K562 (cell line): ENCODE measurements at regions not wholly inside any gene's neighbourhood (a gene's known extent, or its start where the extent isn't known, plus 50 kb on each side); places are given as distances from the start of the nearest gene placed in this dataset.

Source experiments
- ATAC-seq: fragments of 200-7000 bp; cut with Tn5 transposase; 3 replicates; pipeline ENCODE4 v1.9.1; 2020; ENCODE audit warnings: moderate library complexity
- BruUV-seq: library from RNA; stranded (reverse); fragments of 400-500 nt; replicated peaks from 2 replicates; lab custom pipeline; 2021; lab: Mats Ljungman, UMichigan
- CTCF ChIA-PET: fragments of 300-600 bp; formaldehyde crosslinking; extraction: SDS; loops from one replicate; lab custom pipeline; 2021; ENCODE audit warnings: low intra/inter-chr PET ratio; lab: Yijun Ruan, JAX
- POLR2A ChIA-PET: fragments of 300-600, 350-650 bp; sonication (Branson Sonifier 250); formaldehyde crosslinking; extraction: SDS; loops from one replicate; lab custom pipeline; 2021; ENCODE audit warnings: antibody characterized with exemption, inconsistent platforms; lab: Yijun Ruan, JAX
- DNase-seq, 4 experiments: peaks; one replicate each; pipeline versions ENCODE4 v3.0.0 to v3.0.0-alpha.2; 2011 to 2018; ENCODE audit warnings: low spot score in 3 of 4, mixed read lengths in 3 of 4; ENCODE audit errors: extremely low read depth in 1 of 4
- FAIRE-seq: peaks from 2 replicates; lab custom pipeline; 2011; peaks lifted over from hg19 to GRCh38; lab: Jason Lieb, UNC
- H2AFZ ChIP-seq: 2 replicates; pipeline ENCODE4 v1.6.0; 2011; ENCODE audit warnings: low read depth, low read length, control low read depth, inconsistent platforms
- H3K27ac ChIP-seq: fragments of 200-600 bp; 3 replicates; pipeline ENCODE4 v1.8.0; 2011; ENCODE audit warnings: low read depth, mild to moderate bottlenecking, control low read depth, inconsistent platforms, low read length, moderate library complexity, mixed read lengths; ENCODE audit errors: extremely low read depth
- H3K27me3 ChIP-seq, 2 experiments: fragments of 300-600 bp in 1 of 2; 2 replicates in 1 of 2; 3 replicates in 1 of 2; pipeline versions ENCODE4 v1.6.0 to v1.8.0; 2011; ENCODE audit warnings: inconsistent platforms in 2 of 2, low read length in 2 of 2, mild to moderate bottlenecking in 1 of 2, mixed read lengths in 1 of 2, moderate library complexity in 1 of 2; ENCODE audit not compliant: control insufficient read depth in 2 of 2, insufficient read depth in 2 of 2
- H3K36me3 ChIP-seq: fragments of 300-600 bp; 3 replicates; pipeline ENCODE4 v1.8.0; 2011; ENCODE audit warnings: mild to moderate bottlenecking, low read length, inconsistent platforms; ENCODE audit not compliant: control insufficient read depth, insufficient read depth
- H3K4me1 ChIP-seq, 2 experiments: fragments of 200-600 bp in 1 of 2; replicated peaks in 1 of 2; 2 replicates in 1 of 2; 3 replicates in 1 of 2; pipeline versions ENCODE4 v1.5.1 to v1.8.0; 2011; ENCODE audit warnings: inconsistent platforms in 2 of 2, low read length in 2 of 2, mild to moderate bottlenecking in 1 of 2, mixed read lengths in 1 of 2, moderate library complexity in 1 of 2; ENCODE audit not compliant: control insufficient read depth in 2 of 2, insufficient read depth in 2 of 2
- H3K4me2 ChIP-seq: 2 replicates; pipeline ENCODE4 v1.6.1; 2011; ENCODE audit warnings: low read length, control low read depth, inconsistent platforms, mixed read lengths; ENCODE audit not compliant: insufficient read depth
- H3K4me3 ChIP-seq: fragments of 200-600 bp; sonication (generic), shearing (Covaris generic); 2 replicates; pipeline ENCODE4 v1.5.1; 2016; ENCODE audit warnings: control low read depth, inconsistent platforms
- H3K79me2 ChIP-seq: fragments of 200-600 bp; 3 replicates; pipeline ENCODE4 v1.8.0; 2011; ENCODE audit warnings: low read length, inconsistent platforms; ENCODE audit not compliant: control insufficient read depth, insufficient read depth
- H3K9ac ChIP-seq, 2 experiments: 2 replicates each; pipeline versions ENCODE4 v1.6.0 to v1.6.1; 2011; ENCODE audit warnings: low read depth in 2 of 2, low read length in 2 of 2, control low read depth in 1 of 2, inconsistent platforms in 1 of 2, mild to moderate bottlenecking in 1 of 2, mixed read lengths in 1 of 2; ENCODE audit not compliant: insufficient read depth in 1 of 2
- H3K9me1 ChIP-seq: one replicate; pipeline ENCODE4 v1.6.0; 2011; ENCODE audit warnings: inconsistent platforms, mild to moderate bottlenecking, low read length, moderate library complexity; ENCODE audit not compliant: control insufficient read depth, insufficient read depth
- H3K9me3 ChIP-seq: replicated peaks from 2 replicates; pipeline ENCODE4 v1.5.1; 2011; ENCODE audit warnings: low read depth, low read length, inconsistent platforms; ENCODE audit not compliant: control insufficient read depth, insufficient read depth
- H4K20me1 ChIP-seq: replicated peaks from 2 replicates; pipeline ENCODE4 v1.6.1; 2011; ENCODE audit warnings: low read length, inconsistent platforms, mixed read lengths; ENCODE audit not compliant: control insufficient read depth, insufficient read depth
- CBX1 ChIP-seq: sonication (generic); IDR thresholded peaks from 2 replicates; pipeline ENCODE4 v1.6.1; 2016; ENCODE audit warnings: antibody characterized with exemption, low read depth, mild to moderate bottlenecking
- COPS2 ChIP-seq: fragments of 450-650 bp; conservative IDR thresholded peaks from 2 replicates; pipeline ENCODE4 v1.6.1; 2016; ENCODE audit warnings: mild to moderate bottlenecking, moderate library complexity
- RHOXF2B ChIP-seq: fragments of 250-450 bp; sonication (Bioruptor Pico); conservative IDR thresholded peaks from 2 replicates; pipeline ENCODE4 v1.5.1; 2021
- SETDB1 ChIP-seq: IDR thresholded peaks from one replicate; pipeline ENCODE4 v1.6.1; 2012; ENCODE audit warnings: low read length, control low read depth, inconsistent platforms
- TAF15 ChIP-seq: fragments of 200-400 bp; formaldehyde crosslinking; IDR thresholded peaks from 2 replicates; pipeline ENCODE4 v1.6.1; 2017; ENCODE audit warnings: mild to moderate bottlenecking, low read depth, low read length, moderate library complexity
- ZNF280A ChIP-seq: fragments of 450-650 bp; IDR thresholded peaks from 2 replicates; pipeline ENCODE4 v1.6.1; 2018; ENCODE audit warnings: mild to moderate bottlenecking, low read depth; ENCODE audit not compliant: partially characterized antibody
- ZNF830 ChIP-seq: fragments of 250-450 bp; sonication (Bioruptor Pico); IDR thresholded peaks from 2 replicates; pipeline ENCODE4 v1.5.0; 2021; ENCODE audit warnings: mild to moderate bottlenecking
- WGBS: fragments of 100-300 bp; shearing (Covaris generic); methylation state at CpG from one replicate; pipeline ENCODE4 v1.1.6; 2016; ENCODE audit warnings: low coverage, mixed read lengths; ENCODE audit not compliant: insufficient coverage; ENCODE audit errors: missing lambda C conversion rate; 5-methylcytosine and 5-hydroxymethylcytosine counted together
- in situ Hi-C: fragments of 300-500 bp; cut with MboI; formaldehyde crosslinking; loops from 4 replicates; pipeline ENCODE4 v1.15.0; 2018; ENCODE audit warnings: inconsistent platforms, mixed read lengths
- intact Hi-C: fragments of 100-400 bp; cut with micrococcal nuclease; formaldehyde crosslinking; loops from 2 replicates; pipeline ENCODE4 v1.14.2; 2022
- TF ChIP-seq, protein P1 (sequence below): fragments of 250-450 bp; sonication (Bioruptor Pico); IDR thresholded peaks from 2 replicates; pipeline ENCODE4 v1.4.0; 2020; ENCODE audit warnings: mild to moderate bottlenecking, moderate library complexity, borderline replicate concordance
- TF ChIP-seq, protein P2 (sequence below): fragments of 450-650 bp; formaldehyde crosslinking; IDR thresholded peaks from 2 replicates; pipeline ENCODE4 v1.4.0; 2020; ENCODE audit warnings: mild to moderate bottlenecking, mixed read lengths

DNA sequence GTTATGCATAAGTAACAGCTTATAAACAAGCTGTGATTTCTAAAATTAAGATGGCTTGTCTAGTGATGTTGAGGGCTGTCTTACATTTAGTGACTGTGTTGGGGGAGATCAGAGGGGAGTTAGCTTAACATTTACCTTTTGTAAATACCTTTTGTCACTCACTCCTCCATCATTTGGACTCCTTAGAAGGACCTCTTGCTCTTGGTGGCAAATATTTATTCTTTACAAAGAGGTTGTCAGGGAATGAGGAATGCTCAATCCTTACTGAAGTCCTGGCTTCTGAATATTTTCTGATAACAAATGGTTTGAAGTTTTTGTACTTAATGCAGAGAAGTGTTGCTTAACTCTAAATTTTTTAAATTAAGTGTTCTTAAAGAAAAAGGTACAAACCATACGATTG, 438.8 kb upstream of the FAM98A start:
- Histone ChIP-seq H3K27ac (no peak overlapping the region), H2AFZ (no peak overlapping the region), H3K4me2 (no peak overlapping the region), H3K27me3 (no peaks in the 10 kb centered on the region), H3K4me3 (no peak overlapping the region), H3K9me1 (no peaks in the 10 kb centered on the region), H4K20me1 (no peaks in the 10 kb centered on the region), H3K36me3 (no peaks in the 10 kb centered on the region), H3K4me1 (no peaks in the 10 kb centered on the region), H3K79me2 (no peaks in the 10 kb centered on the region), H3K9ac (no peak overlapping the region), H3K9me3 (no peaks in the 10 kb centered on the region)
- no peak for FAIRE-seq
- no TSS peak for BruUV-seq
- ATAC-seq: no peak
- no peak for DNase-seq
- CTCF ChIA-PET: no interaction called here
- intact Hi-C loops (no loop called here), in situ Hi-C loops (no loop called here)
- WGBS: 0% methylated on average over 1 of the region's 1 CpG
- TF ChIP-seq, protein P1, sequence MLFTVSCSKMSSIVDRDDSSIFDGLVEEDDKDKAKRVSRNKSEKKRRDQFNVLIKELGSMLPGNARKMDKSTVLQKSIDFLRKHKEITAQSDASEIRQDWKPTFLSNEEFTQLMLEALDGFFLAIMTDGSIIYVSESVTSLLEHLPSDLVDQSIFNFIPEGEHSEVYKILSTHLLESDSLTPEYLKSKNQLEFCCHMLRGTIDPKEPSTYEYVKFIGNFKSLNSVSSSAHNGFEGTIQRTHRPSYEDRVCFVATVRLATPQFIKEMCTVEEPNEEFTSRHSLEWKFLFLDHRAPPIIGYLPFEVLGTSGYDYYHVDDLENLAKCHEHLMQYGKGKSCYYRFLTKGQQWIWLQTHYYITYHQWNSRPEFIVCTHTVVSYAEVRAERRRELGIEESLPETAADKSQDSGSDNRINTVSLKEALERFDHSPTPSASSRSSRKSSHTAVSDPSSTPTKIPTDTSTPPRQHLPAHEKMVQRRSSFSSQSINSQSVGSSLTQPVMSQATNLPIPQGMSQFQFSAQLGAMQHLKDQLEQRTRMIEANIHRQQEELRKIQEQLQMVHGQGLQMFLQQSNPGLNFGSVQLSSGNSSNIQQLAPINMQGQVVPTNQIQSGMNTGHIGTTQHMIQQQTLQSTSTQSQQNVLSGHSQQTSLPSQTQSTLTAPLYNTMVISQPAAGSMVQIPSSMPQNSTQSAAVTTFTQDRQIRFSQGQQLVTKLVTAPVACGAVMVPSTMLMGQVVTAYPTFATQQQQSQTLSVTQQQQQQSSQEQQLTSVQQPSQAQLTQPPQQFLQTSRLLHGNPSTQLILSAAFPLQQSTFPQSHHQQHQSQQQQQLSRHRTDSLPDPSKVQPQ (CRISPR knock-in tag): no peak
- TF ChIP-seq COPS2 (no peak), CBX1 (no peak), ZNF280A (no peak), ZNF830 (CRISPR knock-in tag) (no peak), SETDB1 (no peak), RHOXF2B (CRISPR knock-in tag) (no peak), TAF15 (no peak)
- TF ChIP-seq, protein P2, sequence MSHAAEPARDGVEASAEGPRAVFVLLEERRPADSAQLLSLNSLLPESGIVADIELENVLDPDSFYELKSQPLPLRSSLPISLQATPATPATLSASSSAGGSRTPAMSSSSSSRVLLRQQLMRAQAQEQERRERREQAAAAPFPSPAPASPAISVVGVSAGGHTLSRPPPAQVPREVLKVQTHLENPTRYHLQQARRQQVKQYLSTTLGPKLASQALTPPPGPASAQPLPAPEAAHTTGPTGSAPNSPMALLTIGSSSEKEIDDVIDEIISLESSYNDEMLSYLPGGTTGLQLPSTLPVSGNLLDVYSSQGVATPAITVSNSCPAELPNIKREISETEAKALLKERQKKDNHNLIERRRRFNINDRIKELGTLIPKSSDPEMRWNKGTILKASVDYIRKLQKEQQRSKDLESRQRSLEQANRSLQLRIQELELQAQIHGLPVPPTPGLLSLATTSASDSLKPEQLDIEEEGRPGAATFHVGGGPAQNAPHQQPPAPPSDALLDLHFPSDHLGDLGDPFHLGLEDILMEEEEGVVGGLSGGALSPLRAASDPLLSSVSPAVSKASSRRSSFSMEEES: no peak
- POLR2A ChIA-PET: no interaction called here
